ENCODE measurements at regions not wholly inside any gene's neighbourhood (a gene's known extent, or its start where the extent isn't known, plus 50 kb on each side); places are given as distances from the start of the nearest gene placed in this dataset.

- Histone ChIP-seq H3K4me2 (no peak overlapping the region), H3K79me2 (ENCODE audit: insufficient read depth) (no peaks in the 10 kb centered on the region), H3K9me2 (no peaks in the 10 kb centered on the region), H3F3A (replicated peaks; ENCODE audit: insufficient read depth) (no peaks in the 10 kb centered on the region), H3K27me3 (ENCODE audit: insufficient read depth) (no peaks in the 10 kb centered on the region), H3K4me1 (ENCODE audit: control insufficient read depth in 1 of 2, insufficient read depth in 2 of 2, low read depth in 1 of 2, low read length in 1 of 2) (no peaks in the 10 kb centered on the region), H4K20me1 (ENCODE audit: insufficient read depth) (no peaks in the 10 kb centered on the region), H3K27ac (ENCODE audit: low read depth in 2 of 2, low read length in 1 of 2) (no peak overlapping the region), H3K36me3 (replicated peaks in 1 of 2; ENCODE audit: control insufficient read depth in 1 of 2, insufficient read depth in 2 of 2, low read length in 1 of 2) (no peaks in the 10 kb centered on the region), H3K9ac (no peak overlapping the region), H3K9me3 (no peaks in the 10 kb centered on the region), H2AFZ (ENCODE audit: low read depth) (no peak overlapping the region), H3K4me3 (ENCODE audit: low read depth in 2 of 2, low read length in 1 of 2) (no peak overlapping the region)
- DNase-seq, result no peak
- ChIA-PET POLR2A (no interaction called here), CTCF (no interaction called here)
- TF ChIP-seq REST (IDR thresholded peaks at IDR 0.05; ENCODE audit: low read depth, low read length), result no peak
- TF ChIP-seq NRF1 (IDR thresholded peaks at IDR 0.05; ENCODE audit: low read depth, low read length), result no peak
- TF ChIP-seq CTCF (IDR thresholded peaks at IDR 0.05), result no peak
- TF ChIP-seq RAD21 (IDR thresholded peaks at IDR 0.05; ENCODE audit: low read length), result no peak
- TF ChIP-seq USF2 (IDR thresholded peaks at IDR 0.05; ENCODE audit: borderline replicate concordance, low read depth, low read length), result no peak
- TF ChIP-seq FOSL2 (IDR thresholded peaks at IDR 0.05; ENCODE audit: borderline replicate concordance, low read depth), result no peak
- TF ChIP-seq SIN3A (IDR thresholded peaks at IDR 0.05; ENCODE audit: borderline replicate concordance, low read depth, low read length), result no peak
- TF ChIP-seq, protein P1, sequence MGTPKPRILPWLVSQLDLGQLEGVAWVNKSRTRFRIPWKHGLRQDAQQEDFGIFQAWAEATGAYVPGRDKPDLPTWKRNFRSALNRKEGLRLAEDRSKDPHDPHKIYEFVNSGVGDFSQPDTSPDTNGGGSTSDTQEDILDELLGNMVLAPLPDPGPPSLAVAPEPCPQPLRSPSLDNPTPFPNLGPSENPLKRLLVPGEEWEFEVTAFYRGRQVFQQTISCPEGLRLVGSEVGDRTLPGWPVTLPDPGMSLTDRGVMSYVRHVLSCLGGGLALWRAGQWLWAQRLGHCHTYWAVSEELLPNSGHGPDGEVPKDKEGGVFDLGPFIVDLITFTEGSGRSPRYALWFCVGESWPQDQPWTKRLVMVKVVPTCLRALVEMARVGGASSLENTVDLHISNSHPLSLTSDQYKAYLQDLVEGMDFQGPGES (IDR thresholded peaks at IDR 0.05; ENCODE audit: low read depth, low read length), result no peak
- whole genome bisulfite sequencing (ENCODE audit: low lambda C conversion rate), result 34% methylated on average over 2 of the region's 2 CpGs
These were observed 240.6 kb upstream of the CWC22 start for GRCh38 chr2:180247658-180248057.

- H3K27me3 ChIP-seq (ENCODE audit: insufficient read depth), result no peaks in the 10 kb centered on the region
- CTCF ChIA-PET, result no interaction called here
- H3K4me2 ChIP-seq, result no peak overlapping the region
- H3K9ac ChIP-seq, result no peak overlapping the region
- TF ChIP-seq MEF2A (IDR thresholded peaks at IDR 0.05; ENCODE audit: borderline replicate concordance, low read depth) (no peak), JUND (IDR thresholded peaks at IDR 0.05) (no peak), GATA2 (CRISPR knock-in tag; IDR thresholded peaks at IDR 0.05) (no peak), YY1 (IDR thresholded peaks at IDR 0.05; ENCODE audit: low read depth) (no peak), SMC3 (IDR thresholded peaks at IDR 0.05; ENCODE audit: low read depth, low read length) (no peak), NRF1 (IDR thresholded peaks at IDR 0.05; ENCODE audit: low read depth, low read length) (no peak), USF2 (IDR thresholded peaks at IDR 0.05; ENCODE audit: borderline replicate concordance, low read depth, low read length) (no peak), FOSL2 (IDR thresholded peaks at IDR 0.05; ENCODE audit: borderline replicate concordance, low read depth) (no peak), GABPA (IDR thresholded peaks at IDR 0.05; ENCODE audit: low read depth) (no peak), TCF12 (IDR thresholded peaks at IDR 0.05) (no peak), ELF1 (IDR thresholded peaks at IDR 0.05) (no peak)
- TF ChIP-seq, protein P2, sequence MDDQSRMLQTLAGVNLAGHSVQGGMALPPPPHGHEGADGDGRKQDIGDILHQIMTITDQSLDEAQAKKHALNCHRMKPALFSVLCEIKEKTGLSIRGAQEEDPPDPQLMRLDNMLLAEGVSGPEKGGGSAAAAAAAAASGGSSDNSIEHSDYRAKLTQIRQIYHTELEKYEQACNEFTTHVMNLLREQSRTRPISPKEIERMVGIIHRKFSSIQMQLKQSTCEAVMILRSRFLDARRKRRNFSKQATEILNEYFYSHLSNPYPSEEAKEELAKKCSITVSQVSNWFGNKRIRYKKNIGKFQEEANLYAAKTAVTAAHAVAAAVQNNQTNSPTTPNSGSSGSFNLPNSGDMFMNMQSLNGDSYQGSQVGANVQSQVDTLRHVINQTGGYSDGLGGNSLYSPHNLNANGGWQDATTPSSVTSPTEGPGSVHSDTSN (IDR thresholded peaks at IDR 0.05), result no peak
- no peaks in the 10 kb centered on the region for H3K4me1 ChIP-seq (ENCODE audit: control insufficient read depth in 1 of 2, insufficient read depth in 2 of 2, low read depth in 1 of 2, low read length in 1 of 2)
- no peaks in the 10 kb centered on the region for H3K9me2 ChIP-seq
- H3K4me3 ChIP-seq (ENCODE audit: low read depth in 2 of 2, low read length in 1 of 2), result no peak overlapping the region
- no peaks in the 10 kb centered on the region for H3F3A ChIP-seq (replicated peaks; ENCODE audit: insufficient read depth)
- WGBS (ENCODE audit: low lambda C conversion rate), result 28% methylated on average over 2 of the region's 2 CpGs
- H3K79me2 ChIP-seq (ENCODE audit: insufficient read depth), result no peaks in the 10 kb centered on the region
- H4K20me1 ChIP-seq (ENCODE audit: insufficient read depth), result no peaks in the 10 kb centered on the region
- no peaks in the 10 kb centered on the region for H3K9me3 ChIP-seq
- no peak overlapping the region for H2AFZ ChIP-seq (ENCODE audit: low read depth)
- POLR2A ChIA-PET, result interaction anchor here (0.6 kb wide), 1 partner anchor 30 kb away, joined by 5 read pairs; no protein-coding TSS in a partner anchor
- no peak for DNase-seq
- H3K27ac ChIP-seq (ENCODE audit: low read depth in 2 of 2, low read length in 1 of 2), result no peak overlapping the region
- no peaks in the 10 kb centered on the region for H3K36me3 ChIP-seq (replicated peaks in 1 of 2; ENCODE audit: control insufficient read depth in 1 of 2, insufficient read depth in 2 of 2, low read length in 1 of 2)
These were observed 239.2 kb upstream of the CWC22 start for GRCh38 chr2:180246268-180246667.

Data from SK-N-SH (cell line).